Colonic mucosa (tissue), 4 donors: ENCODE measurements at regions not wholly inside any gene's neighbourhood (a gene's known extent, or its start where the extent isn't known, plus 50 kb on each side); places are given as distances from the start of the nearest gene placed in this dataset.

ENCODE experiments used
- DNase-seq: peaks from one replicate; pipeline ENCODE4 v3.0.0-alpha.2; 2020
- H3K27ac ChIP-seq: fragments of 200-600 bp; one replicate; pipeline ENCODE4 v1.8.0; 2021
- H3K27me3 ChIP-seq: fragments of 200-600 bp; one replicate; pipeline ENCODE4 v1.8.0; 2021
- H3K36me3 ChIP-seq: fragments of 200-600 bp; one replicate; pipeline ENCODE4 v1.8.0; 2021
- H3K4me1 ChIP-seq: fragments of 200-600 bp; one replicate; pipeline ENCODE4 v1.8.0; 2021; ENCODE audit warnings: mild to moderate bottlenecking
- H3K4me3 ChIP-seq: fragments of 200-600 bp; one replicate; pipeline ENCODE4 v1.8.0; 2021
- H3K9ac ChIP-seq, 2 donors: one replicate each; pipeline ENCODE4 v1.7.0; 2013; ENCODE audit warnings: control low read depth in 2 of 2, low read depth in 2 of 2, low read length in 2 of 2
- H3K9me3 ChIP-seq: fragments of 200-600 bp; one replicate; pipeline ENCODE4 v1.8.0; 2021
- CTCF ChIP-seq: fragments of 200-600 bp; IDR thresholded peaks from one replicate; pipeline ENCODE4 v1.8.0; 2022; ENCODE audit warnings: antibody characterized with exemption, mild to moderate bottlenecking
- intact Hi-C: fragments of 100-400 bp; cut with DNase I; formaldehyde crosslinking; loops from one replicate; pipeline ENCODE4 v1.14.1; 2022
- donor health status: healthy.
- donor health status: DM: no; HTN: no; CAD: no.
- donor health status: DM: no; HTN: no; CAD: no.

GRCh38 chr15:77808581-77809177 is 176.0 kb upstream of the LINGO1 start:
- no peaks in the 10 kb centered on the region for H3K36me3 ChIP-seq

DNA sequence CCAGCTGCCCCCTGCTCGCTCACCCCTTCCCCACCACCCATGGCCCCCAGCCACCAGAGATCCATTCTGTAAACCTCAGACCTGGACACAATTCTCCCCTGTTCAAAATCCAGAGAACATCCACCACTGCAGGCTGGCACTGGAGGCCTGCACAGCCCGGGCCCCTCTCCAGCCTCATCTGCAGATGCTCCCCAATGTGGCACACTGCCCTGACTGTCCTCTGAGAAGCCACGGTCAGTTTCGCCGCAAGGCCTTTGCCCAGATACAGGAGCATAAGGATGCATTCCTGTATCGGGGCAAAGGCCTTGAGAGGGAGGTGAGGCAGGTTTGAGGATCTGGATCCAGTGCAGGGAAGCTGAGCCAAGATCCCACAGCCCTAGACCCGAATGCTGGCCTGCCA is 175.4 kb upstream of the LINGO1 start:
- Histone ChIP-seq H3K9me3 (no peaks in the 10 kb centered on the region), H3K4me3 (no peak overlapping the region), H3K27ac (no peak overlapping the region), H3K9ac (no peak overlapping the region), H3K27me3 (no peaks in the 10 kb centered on the region), H3K36me3 (no peaks in the 10 kb centered on the region), H3K4me1 (no peaks in the 10 kb centered on the region)
- no peak for TF ChIP-seq CTCF
- intact Hi-C loops, result no loop called here
- no peak for DNase-seq

More at GRCh38 chr15:77808581-77809177, 176.0 kb upstream of the LINGO1 start:
- H3K27me3 ChIP-seq, result no peaks in the 10 kb centered on the region
- H3K9me3 ChIP-seq, result no peaks in the 10 kb centered on the region
- no peak overlapping the region for H3K4me3 ChIP-seq
- TF ChIP-seq CTCF, result no peak
- H3K9ac ChIP-seq, result no peak overlapping the region
- no peak overlapping the region for H3K27ac ChIP-seq
- H3K4me1 ChIP-seq, result no peaks in the 10 kb centered on the region
- intact Hi-C loops, result no loop called here
- DNase-seq, result no peak

- H3K9me3 ChIP-seq, result no peaks in the 10 kb centered on the region
- H3K4me3 ChIP-seq, result no peak overlapping the region
- intact Hi-C loops, result no loop called here
- H3K36me3 ChIP-seq, result no peaks in the 10 kb centered on the region
- no peak overlapping the region for H3K27ac ChIP-seq
- no peak for DNase-seq
- TF ChIP-seq CTCF, result no peak
- no peak overlapping the region for H3K9ac ChIP-seq
- no peaks in the 10 kb centered on the region for H3K27me3 ChIP-seq
- H3K4me1 ChIP-seq, result no peaks in the 10 kb centered on the region
Observed at GRCh38 chr15:77807611-77808010, 174.9 kb upstream of the LINGO1 start.

GRCh38 chr15:77807115-77807514 is 174.4 kb upstream of the LINGO1 start:
- Histone ChIP-seq H3K36me3 (no peaks in the 10 kb centered on the region), H3K27ac (no peak overlapping the region), H3K9ac (no peak overlapping the region), H3K4me3 (no peak overlapping the region), H3K9me3 (no peaks in the 10 kb centered on the region), H3K27me3 (no peaks in the 10 kb centered on the region), H3K4me1 (no peaks in the 10 kb centered on the region)
- no peak for TF ChIP-seq CTCF
- intact Hi-C loops, result no loop called here
- no peak for DNase-seq

- H3K27me3 ChIP-seq, result no peaks in the 10 kb centered on the region
- no peak for TF ChIP-seq CTCF
- no peaks in the 10 kb centered on the region for H3K36me3 ChIP-seq
- no peaks in the 10 kb centered on the region for H3K4me1 ChIP-seq
- H3K9ac ChIP-seq, result no peak overlapping the region
- no peak for DNase-seq
- intact Hi-C loops, result no loop called here
- H3K9me3 ChIP-seq, result no peaks in the 10 kb centered on the region
- H3K27ac ChIP-seq, result no peak overlapping the region
- H3K4me3 ChIP-seq, result no peak overlapping the region
Observed at GRCh38 chr15:77804210-77804609, 171.5 kb upstream of the LINGO1 start.
